Occipital lobe (tissue), 1 donor: ENCODE measurements at regions not wholly inside any gene's neighbourhood (a gene's known extent, or its start where the extent isn't known, plus 50 kb on each side); places are given as distances from the start of the nearest gene placed in this dataset.
"Not testable (repeated sequence)": the region's sequence is repeated elsewhere in the genome, so short reads cannot be mapped to it uniquely, and the experiment has no call there.

Source experiments
- DNase-seq: peaks from one replicate; lab custom pipeline; 2025; lab: John Stamatoyannopoulos, UW

GRCh38 chr2:156254637-156255067, 77.9 kb downstream of the NR4A2 start:
- DNase-seq = not testable (repeated sequence)

- DNase-seq = no peak
Observed at GRCh38 chr2:156253765-156254164, 78.8 kb downstream of the NR4A2 start.

- DNase-seq = no peak
Observed at GRCh38 chr2:156242874-156243273, 89.6 kb downstream of the NR4A2 start.

- no peak for DNase-seq
Observed at GRCh38 chr2:156237558-156237957, 95.0 kb downstream of the NR4A2 start.

DNA sequence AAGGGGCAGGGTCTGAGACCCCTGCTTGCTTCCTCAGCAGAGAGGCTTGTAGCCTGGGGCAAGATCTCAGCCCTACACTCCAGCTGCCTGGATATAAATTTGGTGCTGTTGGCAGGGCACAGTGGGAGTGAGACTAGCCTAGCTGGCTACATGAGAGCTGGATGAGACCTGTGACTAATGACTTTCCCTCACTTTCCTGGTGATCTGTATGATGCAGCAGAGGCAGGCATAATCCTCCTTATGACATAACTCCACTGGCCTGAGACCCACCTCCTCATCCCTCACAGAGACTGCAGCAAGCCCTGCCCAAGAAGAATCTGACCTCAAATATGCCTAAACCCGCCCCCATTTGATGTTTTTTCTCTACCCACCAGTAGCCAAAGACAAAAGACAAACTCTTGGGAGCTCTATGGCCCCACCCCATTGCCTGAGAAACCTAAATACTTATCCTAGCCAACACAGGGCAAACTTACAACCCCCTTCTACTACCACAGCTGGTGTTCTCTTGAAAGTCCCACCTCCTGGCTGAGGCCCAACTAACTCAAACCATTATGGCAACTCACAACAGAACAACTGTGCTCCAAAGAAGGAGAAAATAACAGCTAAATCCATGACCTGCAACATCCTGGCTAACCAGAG, 102.7 kb downstream of the NR4A2 start:
- DNase-seq = no peak

DNA sequence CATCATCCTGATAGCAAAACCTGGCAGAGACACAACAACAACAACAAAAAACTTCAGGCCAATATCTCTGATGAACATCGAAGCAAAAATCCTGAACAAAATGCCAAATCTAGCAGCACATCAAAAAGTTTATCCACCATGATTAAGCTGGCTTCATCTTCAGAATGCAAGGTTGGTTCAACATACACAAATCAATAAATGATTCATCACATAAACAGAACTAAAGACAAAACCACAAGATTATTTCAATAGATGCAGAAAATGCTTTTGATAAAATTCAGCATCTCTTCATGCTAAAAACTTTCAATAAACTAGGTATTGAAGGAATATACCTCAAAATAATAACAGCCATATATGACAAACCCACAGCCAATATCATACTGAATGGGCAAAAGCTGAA, 109.2 kb downstream of the NR4A2 start:
- not testable (repeated sequence) for DNase-seq

DNA sequence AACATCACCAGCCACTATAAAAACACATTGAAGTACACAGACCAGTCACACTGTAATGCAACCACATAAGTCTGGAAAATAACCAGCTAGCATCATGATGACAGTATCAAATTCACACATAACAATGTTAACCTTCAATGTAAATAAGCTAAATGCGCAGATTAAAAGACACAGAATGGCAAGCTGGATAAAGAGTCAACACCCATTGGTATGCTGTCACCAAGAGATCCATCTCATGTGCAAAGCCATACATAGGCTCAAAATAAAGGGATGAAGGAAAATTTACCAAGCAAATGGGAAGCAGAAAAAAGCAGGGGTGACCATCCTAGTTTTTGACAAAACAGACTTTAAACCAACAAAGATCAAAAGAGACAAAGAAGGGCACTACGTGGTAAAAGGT, 110.8 kb downstream of the NR4A2 start:
- no peak for DNase-seq

DNA sequence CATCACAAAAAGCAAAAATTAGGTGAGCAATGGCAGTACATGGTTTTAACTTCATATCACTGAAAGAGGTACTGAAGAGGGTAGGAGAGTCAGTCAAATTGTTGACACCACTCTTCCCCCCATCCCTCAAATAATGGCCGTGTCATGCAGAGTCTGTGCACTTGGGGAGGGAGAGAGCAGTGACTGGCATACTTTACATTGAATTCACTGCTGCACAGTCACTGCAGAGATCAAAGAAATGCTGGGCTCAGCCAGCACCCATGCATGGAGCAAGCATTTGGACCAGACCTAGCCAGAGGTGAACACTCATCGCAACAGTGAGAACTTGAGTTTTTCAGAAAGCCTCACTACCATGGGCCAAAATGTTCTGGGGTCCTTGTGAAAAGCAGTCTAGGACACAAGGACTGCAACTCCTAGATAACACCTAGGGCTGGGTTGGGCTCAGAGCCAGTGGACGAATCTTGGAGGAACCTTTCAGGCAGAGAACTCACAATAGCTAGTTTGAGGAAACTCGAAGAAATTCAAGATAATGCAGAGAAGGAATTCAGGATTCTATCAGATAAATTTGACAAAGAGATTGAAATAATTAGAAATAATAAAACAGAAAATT, 112.9 kb downstream of the NR4A2 start:
- DNase-seq = no peak

DNA sequence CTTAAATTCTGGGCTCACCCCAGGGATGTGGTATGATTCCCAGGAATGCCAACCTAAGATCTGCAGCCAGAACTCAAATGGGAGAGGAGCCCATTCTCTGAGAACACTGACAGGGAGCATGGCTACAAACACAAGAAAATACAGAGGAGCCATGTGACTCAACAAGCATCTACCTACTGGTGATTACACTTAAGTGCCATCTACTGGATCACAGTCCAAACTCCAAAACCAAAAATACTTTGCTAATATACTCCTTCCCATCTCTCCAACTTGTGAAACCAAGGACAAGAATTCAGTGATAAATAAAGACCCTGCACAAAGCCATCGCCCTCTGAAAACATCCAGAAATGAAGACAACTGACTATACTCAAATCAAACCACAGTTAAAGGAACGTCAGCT, 116.9 kb downstream of the NR4A2 start:
- no peak for DNase-seq

GRCh38 chr2:156211318-156211717, 121.2 kb downstream of the NR4A2 start:
- DNase-seq = no peak

DNA sequence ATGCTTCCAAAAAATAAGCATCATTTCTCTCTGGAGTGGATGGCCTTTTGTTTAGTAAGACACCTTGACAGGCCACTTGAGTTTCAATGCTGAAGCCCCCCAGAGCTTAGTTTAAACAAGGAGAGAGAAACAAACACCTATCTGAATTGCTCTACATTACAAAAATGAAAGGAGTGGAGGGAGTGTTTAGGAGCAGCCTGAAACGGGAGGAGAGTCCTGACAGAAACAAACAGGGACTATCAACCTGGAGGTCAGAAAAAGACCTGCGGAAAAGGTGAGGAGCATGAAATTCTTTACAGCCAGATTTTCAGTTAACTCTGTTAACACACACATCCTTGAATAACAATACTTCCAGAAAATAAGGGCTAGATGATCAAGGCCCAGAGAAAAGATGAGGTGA, 126.2 kb downstream of the NR4A2 start:
- DNase-seq = no peak

GRCh38 chr2:156199588-156199987, 132.9 kb downstream of the NR4A2 start:
- DNase-seq = no peak

GRCh38 chr2:156196031-156196430, 136.5 kb downstream of the NR4A2 start:
- no peak for DNase-seq

DNA sequence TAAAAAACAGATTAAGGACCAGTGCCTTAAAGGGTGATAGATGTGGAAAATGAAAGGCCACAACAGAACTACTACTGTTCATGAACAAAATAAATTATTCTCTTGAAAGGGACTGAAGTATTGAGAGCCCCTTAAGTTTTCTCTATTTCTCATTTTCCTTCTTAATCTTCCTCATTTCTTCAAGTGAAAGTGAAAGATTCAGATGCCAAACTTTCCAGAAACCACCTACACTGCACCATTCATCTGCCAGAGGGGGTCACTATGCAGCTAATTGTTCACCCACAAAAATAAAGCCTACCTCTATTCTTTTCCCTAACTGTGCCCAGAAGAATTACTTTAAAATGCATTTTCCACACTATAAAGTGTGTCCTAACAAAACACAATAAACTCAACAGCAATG, 140.1 kb downstream of the NR4A2 start:
- no peak for DNase-seq

DNA sequence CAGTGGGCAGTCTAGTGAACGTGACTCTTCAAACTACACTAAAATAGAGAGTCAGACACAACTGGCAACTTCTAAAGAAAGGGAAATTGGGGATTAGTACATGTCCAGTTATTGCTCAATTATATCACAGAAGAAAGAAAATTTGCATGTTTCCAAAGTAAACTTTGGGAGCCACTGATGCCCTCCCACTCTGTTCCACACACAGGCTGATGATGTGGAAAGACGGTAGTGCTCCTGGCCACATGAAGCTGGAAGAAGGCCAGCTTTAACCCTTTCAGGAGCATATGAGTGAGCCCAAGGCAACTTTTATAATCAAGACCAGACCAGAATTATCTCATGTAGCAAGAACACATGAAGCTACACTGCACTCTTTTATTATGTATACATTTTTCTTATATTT, 141.0 kb downstream of the NR4A2 start:
- DNase-seq = no peak

DNA sequence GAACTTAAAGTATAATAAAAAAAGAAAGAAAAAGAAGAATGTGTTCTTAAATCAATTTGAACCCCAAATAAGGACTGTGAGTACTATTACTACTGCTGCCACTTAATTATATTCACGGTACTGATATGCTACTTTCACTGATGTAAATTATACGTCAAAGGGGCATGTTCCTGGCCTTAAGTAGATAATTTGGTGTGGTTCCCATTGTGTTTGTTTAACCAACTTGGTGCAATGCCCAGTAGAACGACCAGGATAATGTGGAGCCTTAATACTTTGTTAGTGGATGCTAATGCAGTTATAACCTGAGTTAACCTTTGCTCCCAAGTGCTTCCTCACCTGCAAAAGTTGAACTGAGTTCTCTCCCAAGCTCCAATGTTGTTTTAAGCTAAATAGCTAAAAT, 142.0 kb downstream of the NR4A2 start:
- DNase-seq = no peak

- DNase-seq = no peak
Observed at GRCh38 chr2:156189584-156189983, 142.9 kb downstream of the NR4A2 start.

DNA sequence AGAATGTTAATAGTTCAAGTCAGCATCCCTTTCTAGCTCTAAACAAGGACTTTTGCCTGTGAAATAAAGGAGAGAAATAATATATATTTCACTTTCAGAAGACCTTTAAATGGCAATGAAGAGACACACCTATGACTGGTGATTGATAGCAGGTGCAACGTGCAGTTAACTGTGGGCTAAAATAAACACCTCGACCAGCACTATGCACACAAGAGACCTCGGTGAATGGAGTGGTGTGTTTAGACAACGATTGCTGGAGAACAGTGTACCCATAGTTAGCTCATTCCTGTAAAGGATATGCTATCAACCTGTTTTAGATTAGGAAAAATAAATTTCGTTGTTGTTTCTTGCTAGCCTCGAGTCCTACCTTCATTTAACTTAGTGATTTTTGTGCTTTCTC, 143.4 kb downstream of the NR4A2 start:
- DNase-seq = no peak

DNA sequence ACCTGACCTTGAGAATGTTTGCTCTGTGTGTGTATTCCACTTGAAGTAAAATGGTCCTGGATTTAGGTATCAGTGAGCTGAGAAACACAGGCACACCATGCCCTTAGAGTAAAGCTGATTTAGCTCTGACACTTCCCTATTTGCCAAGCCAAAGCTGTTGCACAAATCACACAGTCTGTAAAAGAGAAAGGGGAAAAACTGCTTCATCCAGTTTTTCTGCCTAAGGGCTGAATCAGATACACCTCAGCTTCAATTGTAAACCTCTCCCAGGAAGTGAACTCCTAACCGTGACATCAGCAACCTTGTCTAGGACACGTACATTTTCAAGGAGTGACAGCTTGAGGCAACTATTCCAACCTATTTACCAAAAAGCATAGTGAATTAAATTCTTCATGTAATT, 150.4 kb downstream of the NR4A2 start:
- DNase-seq = no peak

DNA sequence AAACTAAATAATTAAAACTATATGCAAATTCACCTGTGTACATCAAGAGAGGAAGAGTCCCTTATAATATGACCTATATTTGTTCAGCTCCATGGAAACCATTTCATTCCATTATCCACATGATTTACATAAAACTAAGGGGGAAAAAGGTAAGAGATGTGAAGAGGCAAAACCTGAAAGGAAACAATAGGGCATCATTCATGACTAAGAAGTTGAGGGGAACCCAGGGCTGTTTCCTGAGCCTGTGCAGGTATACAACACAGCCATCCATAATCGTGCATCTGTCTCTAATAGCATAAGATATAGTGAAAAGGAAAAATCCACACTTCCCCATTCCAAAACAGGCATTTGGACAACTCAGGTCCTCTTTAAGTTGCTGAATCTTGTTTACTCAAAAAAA, 151.3 kb downstream of the NR4A2 start:
- DNase-seq = no peak

DNA sequence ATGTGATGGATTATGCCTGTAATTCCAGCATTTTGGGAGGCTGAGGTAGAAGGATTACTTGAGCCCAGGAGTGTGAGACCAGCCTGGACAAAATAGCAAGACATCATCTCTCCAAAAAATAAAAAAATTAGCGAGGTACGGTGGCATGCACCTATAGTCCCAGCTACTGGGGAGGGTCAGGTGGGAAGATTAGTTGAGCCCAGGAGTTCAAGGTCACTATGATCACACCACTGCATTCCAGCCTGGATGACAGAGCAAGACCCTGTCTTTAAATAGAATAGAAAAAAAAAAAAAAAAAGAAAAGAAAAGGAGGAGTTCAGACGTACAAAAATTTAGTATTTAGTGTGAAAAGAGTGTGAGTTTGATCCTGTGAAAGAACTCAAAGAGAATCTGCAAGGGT, 154.9 kb downstream of the NR4A2 start:
- no peak for DNase-seq

DNA sequence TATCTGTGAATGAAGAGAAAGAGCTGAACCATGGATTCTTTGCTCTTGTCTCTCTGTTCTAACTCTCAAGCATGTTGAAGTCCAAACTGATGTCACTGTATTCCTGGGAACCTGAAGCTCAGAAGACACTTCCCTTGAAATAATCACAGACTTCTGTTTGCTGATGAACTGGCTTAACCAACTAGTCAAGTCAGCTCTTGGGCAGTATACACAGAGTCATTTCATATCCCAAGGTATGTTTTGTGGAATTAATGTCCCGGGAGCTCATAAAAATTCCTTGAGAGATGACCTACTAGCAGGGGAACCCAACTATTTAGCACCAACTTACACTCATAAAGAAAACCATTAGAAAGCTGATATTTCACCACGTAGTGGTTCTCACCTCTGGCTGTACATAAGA, 156.6 kb downstream of the NR4A2 start:
- DNase-seq = no peak

DNA sequence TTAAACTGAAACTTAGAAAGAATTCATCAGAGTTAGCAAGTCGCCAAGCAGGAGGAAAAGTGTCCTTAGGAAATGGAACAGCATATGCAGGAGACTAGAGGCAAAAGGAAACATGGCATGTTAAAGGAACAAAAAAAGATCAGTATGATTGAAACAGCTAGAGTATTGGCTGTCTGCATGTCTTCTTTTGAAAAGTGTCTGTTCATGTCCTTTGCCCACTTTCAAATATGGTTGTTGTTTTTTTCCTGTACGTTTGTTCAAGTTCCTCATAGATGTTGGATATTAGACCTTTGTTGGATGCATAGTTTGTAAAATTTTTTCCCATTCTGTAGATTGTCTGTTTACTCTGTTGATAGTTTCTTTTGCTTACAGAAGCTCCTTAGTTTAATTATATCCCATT, 161.6 kb downstream of the NR4A2 start:
- DNase-seq = no peak

GRCh38 chr2:156165742-156166141, 166.8 kb downstream of the NR4A2 start:
- DNase-seq = no peak
